Adrenal gland (tissue), 5 donors: ENCODE measurements at regions not wholly inside any gene's neighbourhood (a gene's known extent, or its start where the extent isn't known, plus 50 kb on each side); places are given as distances from the start of the nearest gene placed in this dataset.

Experiments used
- POLR2A ChIP-seq, 2 donors: fragments of 450-650 bp; IDR thresholded peaks; one replicate each; pipeline ENCODE4 v1.6.1; 2017; ENCODE audit warnings: antibody characterized with exemption in 2 of 2, mild to moderate bottlenecking in 2 of 2, moderate library complexity in 1 of 2
- TF ChIP-seq, protein P1 (sequence below), 6 experiments: fragments of 450-650 bp in 4 of 6; fragments of 200-600 bp in 2 of 6; sonication (generic) in 1 of 6; IDR thresholded peaks; 1 replicate in 5 of 6; 2 replicates in 1 of 6; pipeline versions ENCODE4 v1.5.1 to v1.8.0; 2016 to 2021; ENCODE audit warnings: antibody characterized with exemption in 6 of 6, mild to moderate bottlenecking in 2 of 6, moderate library complexity in 1 of 6
- donor health status: DM: no; HTN: no; CAD: no.

DNA sequence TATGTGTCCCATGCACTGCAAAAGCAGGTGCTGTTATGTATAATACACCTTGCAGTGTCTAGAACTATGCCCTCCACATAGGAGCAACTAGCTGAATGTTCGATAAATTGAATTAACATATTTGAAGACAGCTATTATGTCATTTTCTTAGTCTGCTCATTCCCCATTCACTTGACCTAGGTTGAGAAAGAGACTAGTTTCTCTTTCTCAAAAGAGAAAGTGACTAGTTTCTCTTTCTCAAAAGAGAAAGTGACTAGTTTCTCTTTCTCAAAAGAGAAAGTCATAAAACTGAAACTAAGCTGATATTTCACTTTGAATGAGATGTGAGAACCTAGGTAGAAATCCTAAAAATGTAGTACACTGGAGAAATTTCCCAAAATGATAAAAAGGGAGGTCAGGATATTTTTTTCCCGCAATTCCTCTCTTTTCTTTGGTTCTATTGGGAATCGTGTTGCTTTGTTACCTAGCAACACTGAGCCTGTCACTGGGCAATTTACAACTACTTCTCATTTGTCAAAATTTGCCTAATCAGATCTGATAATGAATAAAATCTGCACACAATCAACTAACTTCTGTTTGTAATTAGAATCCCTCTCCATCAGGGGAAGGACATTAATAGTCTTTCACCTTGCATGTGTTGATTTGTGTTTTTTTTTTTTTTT lies 132.0 kb upstream of the GRIA1 start:
- TF ChIP-seq, protein P1, sequence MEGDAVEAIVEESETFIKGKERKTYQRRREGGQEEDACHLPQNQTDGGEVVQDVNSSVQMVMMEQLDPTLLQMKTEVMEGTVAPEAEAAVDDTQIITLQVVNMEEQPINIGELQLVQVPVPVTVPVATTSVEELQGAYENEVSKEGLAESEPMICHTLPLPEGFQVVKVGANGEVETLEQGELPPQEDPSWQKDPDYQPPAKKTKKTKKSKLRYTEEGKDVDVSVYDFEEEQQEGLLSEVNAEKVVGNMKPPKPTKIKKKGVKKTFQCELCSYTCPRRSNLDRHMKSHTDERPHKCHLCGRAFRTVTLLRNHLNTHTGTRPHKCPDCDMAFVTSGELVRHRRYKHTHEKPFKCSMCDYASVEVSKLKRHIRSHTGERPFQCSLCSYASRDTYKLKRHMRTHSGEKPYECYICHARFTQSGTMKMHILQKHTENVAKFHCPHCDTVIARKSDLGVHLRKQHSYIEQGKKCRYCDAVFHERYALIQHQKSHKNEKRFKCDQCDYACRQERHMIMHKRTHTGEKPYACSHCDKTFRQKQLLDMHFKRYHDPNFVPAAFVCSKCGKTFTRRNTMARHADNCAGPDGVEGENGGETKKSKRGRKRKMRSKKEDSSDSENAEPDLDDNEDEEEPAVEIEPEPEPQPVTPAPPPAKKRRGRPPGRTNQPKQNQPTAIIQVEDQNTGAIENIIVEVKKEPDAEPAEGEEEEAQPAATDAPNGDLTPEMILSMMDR (IDR thresholded peaks at IDR 0.05): no peak
- no peak for TF ChIP-seq POLR2A (IDR thresholded peaks at IDR 0.05)
